ENCODE measurements at regions not wholly inside any gene's neighbourhood (a gene's known extent, or its start where the extent isn't known, plus 50 kb on each side); places are given as distances from the start of the nearest gene placed in this dataset.

DNA sequence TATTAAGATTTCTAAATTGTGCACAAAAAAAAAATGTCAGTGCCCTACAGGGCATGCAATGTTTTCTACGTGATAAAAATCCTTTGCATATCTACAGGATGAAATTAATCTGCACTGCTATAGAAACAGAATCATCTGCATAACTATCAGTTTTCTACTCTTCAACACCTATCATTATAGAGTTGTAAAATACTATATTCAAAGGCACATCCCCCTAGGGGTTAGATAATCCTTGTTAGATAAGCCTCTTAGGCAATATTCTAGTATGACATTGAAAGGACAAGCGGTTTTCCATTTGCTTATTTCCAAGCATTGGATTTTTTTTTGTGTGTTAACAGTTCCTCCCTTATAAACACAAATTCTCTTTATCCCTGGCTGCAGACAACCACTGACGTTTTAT, 98.7 kb upstream of the LAMA2 start:
- H3K4me1 ChIP-seq (ENCODE audit: insufficient read depth, low read length, poor library complexity, severe bottlenecking): no peaks in the 10 kb centered on the region
- no peak overlapping the region for H3K4me2 ChIP-seq (ENCODE audit: low read length)
- no peaks in the 10 kb centered on the region for H3K9me2 ChIP-seq (ENCODE audit: insufficient read depth, low read length)
- H3K4me3 ChIP-seq (ENCODE audit: low read depth, low read length, poor library complexity, severe bottlenecking): no peak overlapping the region
- no peaks in the 10 kb centered on the region for H3K9me3 ChIP-seq (ENCODE audit: low read length)
- ChIA-PET CTCF (ENCODE audit: unreplicated experiment) (no interaction called here), POLR2A (no interaction called here)
- DNase-seq (ENCODE audit: low spot score): no peak
- H3K36me3 ChIP-seq (ENCODE audit: insufficient read depth, low read length): no peaks in the 10 kb centered on the region
- H2AFZ ChIP-seq (ENCODE audit: low read length): no peak overlapping the region
- no peaks in the 10 kb centered on the region for H4K20me1 ChIP-seq (ENCODE audit: insufficient read depth, low read length)
- intact Hi-C loops (cut with micrococcal nuclease; ENCODE audit: unreplicated experiment): no loop called here
- TF ChIP-seq, protein P1, sequence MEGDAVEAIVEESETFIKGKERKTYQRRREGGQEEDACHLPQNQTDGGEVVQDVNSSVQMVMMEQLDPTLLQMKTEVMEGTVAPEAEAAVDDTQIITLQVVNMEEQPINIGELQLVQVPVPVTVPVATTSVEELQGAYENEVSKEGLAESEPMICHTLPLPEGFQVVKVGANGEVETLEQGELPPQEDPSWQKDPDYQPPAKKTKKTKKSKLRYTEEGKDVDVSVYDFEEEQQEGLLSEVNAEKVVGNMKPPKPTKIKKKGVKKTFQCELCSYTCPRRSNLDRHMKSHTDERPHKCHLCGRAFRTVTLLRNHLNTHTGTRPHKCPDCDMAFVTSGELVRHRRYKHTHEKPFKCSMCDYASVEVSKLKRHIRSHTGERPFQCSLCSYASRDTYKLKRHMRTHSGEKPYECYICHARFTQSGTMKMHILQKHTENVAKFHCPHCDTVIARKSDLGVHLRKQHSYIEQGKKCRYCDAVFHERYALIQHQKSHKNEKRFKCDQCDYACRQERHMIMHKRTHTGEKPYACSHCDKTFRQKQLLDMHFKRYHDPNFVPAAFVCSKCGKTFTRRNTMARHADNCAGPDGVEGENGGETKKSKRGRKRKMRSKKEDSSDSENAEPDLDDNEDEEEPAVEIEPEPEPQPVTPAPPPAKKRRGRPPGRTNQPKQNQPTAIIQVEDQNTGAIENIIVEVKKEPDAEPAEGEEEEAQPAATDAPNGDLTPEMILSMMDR (conservative IDR thresholded peaks at IDR 0.05; ENCODE audit: low read length): no peak
- no peaks in the 10 kb centered on the region for H3K79me2 ChIP-seq (ENCODE audit: insufficient read depth, low read depth, low read length)
- H3K27ac ChIP-seq (ENCODE audit: low read depth, low read length, poor library complexity, severe bottlenecking): no peak overlapping the region
- BruUV-seq (replicated peaks): no TSS peak

DNA sequence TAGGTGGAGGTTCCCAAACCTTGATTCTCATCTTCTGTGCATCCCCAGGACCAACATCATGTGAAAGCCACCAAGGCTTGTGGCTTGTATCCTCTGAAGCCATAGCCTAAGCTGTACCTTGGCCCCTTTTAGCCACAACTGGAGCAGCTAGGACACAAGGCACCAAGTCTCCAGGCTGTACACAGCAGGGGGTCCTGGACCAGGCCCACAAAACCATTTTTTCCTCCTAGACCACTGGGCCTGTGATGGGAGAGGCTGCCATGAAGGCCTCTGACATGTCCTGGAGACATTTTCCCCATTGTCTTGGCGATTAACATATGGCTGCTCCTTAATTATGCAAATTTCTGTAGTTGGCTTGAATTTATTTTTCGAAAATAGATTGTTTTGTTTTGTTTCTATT, 114.8 kb upstream of the LAMA2 start:
- DNase-seq (ENCODE audit: low spot score): no peak
- H3K4me3 ChIP-seq (ENCODE audit: low read depth, low read length, poor library complexity, severe bottlenecking): no peak overlapping the region
- ChIA-PET POLR2A (no interaction called here), CTCF (ENCODE audit: unreplicated experiment) (no interaction called here)
- no peaks in the 10 kb centered on the region for H3K36me3 ChIP-seq (ENCODE audit: insufficient read depth, low read length)
- no peak overlapping the region for H3K4me2 ChIP-seq (ENCODE audit: low read length)
- H3K9me3 ChIP-seq (ENCODE audit: low read length): no peaks in the 10 kb centered on the region
- BruUV-seq (replicated peaks): no TSS peak
- no peak overlapping the region for H3K27ac ChIP-seq (ENCODE audit: low read depth, low read length, poor library complexity, severe bottlenecking)
- H3K9me2 ChIP-seq (ENCODE audit: insufficient read depth, low read length): no peaks in the 10 kb centered on the region
- intact Hi-C loops (cut with micrococcal nuclease; ENCODE audit: unreplicated experiment): no loop called here
- no peaks in the 10 kb centered on the region for H3K4me1 ChIP-seq (ENCODE audit: insufficient read depth, low read length, poor library complexity, severe bottlenecking)
- no peak for TF ChIP-seq EZH2phosphoT487 (IDR thresholded peaks at IDR 0.05; ENCODE audit: borderline replicate concordance, low read depth, low read length)
- H3K79me2 ChIP-seq (ENCODE audit: insufficient read depth, low read depth, low read length): no peaks in the 10 kb centered on the region
- H2AFZ ChIP-seq (ENCODE audit: low read length): no peak overlapping the region
- no peaks in the 10 kb centered on the region for H4K20me1 ChIP-seq (ENCODE audit: insufficient read depth, low read length)

DNA sequence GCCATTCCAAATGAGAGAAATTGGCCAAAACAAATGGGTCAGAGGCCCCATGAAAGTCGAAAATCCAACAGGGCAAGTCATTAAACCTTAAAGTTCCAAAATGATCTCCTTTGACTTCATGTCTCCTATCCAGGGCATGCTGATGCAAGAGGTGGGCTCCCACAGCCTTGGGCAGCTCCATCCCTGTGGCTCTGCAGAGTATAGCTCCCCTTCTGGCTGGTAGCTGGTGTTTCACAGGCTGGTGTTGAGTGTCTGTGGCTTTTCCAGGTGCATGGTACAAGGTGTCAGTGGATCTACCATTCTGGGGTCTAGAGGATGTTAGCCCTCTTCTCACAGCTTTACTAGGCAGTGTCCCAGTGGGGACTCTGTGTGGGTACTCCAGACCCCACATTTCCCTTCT, 115.2 kb upstream of the LAMA2 start:
- Histone ChIP-seq H3K79me2 (ENCODE audit: insufficient read depth, low read depth, low read length) (no peaks in the 10 kb centered on the region), H3K9me2 (ENCODE audit: insufficient read depth, low read length) (no peaks in the 10 kb centered on the region)

More for the DNA sequence above, 115.2 kb upstream of the LAMA2 start:
- CTCF ChIA-PET (ENCODE audit: unreplicated experiment): no interaction called here
- H3K4me1 ChIP-seq (ENCODE audit: insufficient read depth, low read length, poor library complexity, severe bottlenecking): no peaks in the 10 kb centered on the region
- H2AFZ ChIP-seq (ENCODE audit: low read length): no peak overlapping the region
- H3K9me3 ChIP-seq (ENCODE audit: low read length): no peaks in the 10 kb centered on the region
- no peaks in the 10 kb centered on the region for H4K20me1 ChIP-seq (ENCODE audit: insufficient read depth, low read length)
- POLR2A ChIA-PET: no interaction called here
- no peak overlapping the region for H3K4me3 ChIP-seq (ENCODE audit: low read depth, low read length, poor library complexity, severe bottlenecking)
- intact Hi-C loops (cut with micrococcal nuclease; ENCODE audit: unreplicated experiment): no loop called here
- H3K36me3 ChIP-seq (ENCODE audit: insufficient read depth, low read length): no peaks in the 10 kb centered on the region
- DNase-seq (ENCODE audit: low spot score): no peak
- H3K4me2 ChIP-seq (ENCODE audit: low read length): no peak overlapping the region
- H3K27ac ChIP-seq (ENCODE audit: low read depth, low read length, poor library complexity, severe bottlenecking): no peak overlapping the region
- no TSS peak for BruUV-seq (replicated peaks)
- TF ChIP-seq, protein P1 (conservative IDR thresholded peaks at IDR 0.05; ENCODE audit: low read length): no peak
- TF ChIP-seq EZH2phosphoT487 (IDR thresholded peaks at IDR 0.05; ENCODE audit: borderline replicate concordance, low read depth, low read length): no peak
